ENCODE measurements at regions not wholly inside any gene's neighbourhood (a gene's known extent, or its start where the extent isn't known, plus 50 kb on each side); places are given as distances from the start of the nearest gene placed in this dataset.

GRCh38 chr5:83810511-83810910, 89.9 kb upstream of the HAPLN1 start:
- FAIRE-seq, result no peak
- Histone ChIP-seq H3K4me3 (no peak overlapping the region), H4K20me1 (ENCODE audit: control insufficient read depth, insufficient read depth) (no peaks in the 10 kb centered on the region), H3K27ac (ENCODE audit: control insufficient read depth, insufficient read depth) (no peak overlapping the region), H3K79me2 (ENCODE audit: control insufficient read depth, insufficient read depth, low read length) (no peaks in the 10 kb centered on the region), H3K9me3 (replicated peaks; ENCODE audit: control insufficient read depth, insufficient read depth, low read length) (no peaks in the 10 kb centered on the region), H2AFZ (ENCODE audit: control insufficient read depth, low read depth, low read length) (no peak overlapping the region), H3K27me3 (replicated peaks in 1 of 2; ENCODE audit: control insufficient read depth in 2 of 2, insufficient read depth in 2 of 2, low read length in 1 of 2) (no peaks in the 10 kb centered on the region), H3K4me1 (ENCODE audit: control insufficient read depth, insufficient read depth, low read length) (no peaks in the 10 kb centered on the region), H3K9ac (ENCODE audit: control insufficient read depth, insufficient read depth, low read length) (no peak overlapping the region), H3K4me2 (ENCODE audit: control insufficient read depth, insufficient read depth) (no peak overlapping the region), H3K36me3 (ENCODE audit: control insufficient read depth in 2 of 2, insufficient read depth in 2 of 2, low read length in 1 of 2) (no peaks in the 10 kb centered on the region)
- WGBS (ENCODE audit: insufficient coverage, insufficient replicate concordance, low lambda C conversion rate, missing lambda C conversion rate), result 93% methylated on average over 1 of the region's 1 CpG
- no peak for DNase-seq (ENCODE audit: low read depth, low spot score)
- intact Hi-C loops (cut with micrococcal nuclease; ENCODE audit: unreplicated experiment) (no loop called here), in situ Hi-C loops (cut with MboI) (no loop called here)
- ChIA-PET POLR2A (no interaction called here), RAD21 (ENCODE audit: unreplicated experiment) (no interaction called here), SMC1A (ENCODE audit: uncharacterized antibody, unreplicated experiment) (interaction anchor here (0.7 to 1.5 kb wide), 3 partner anchors 13 to 115 kb away, joined by 3 read pairs; no protein-coding TSS in a partner anchor), CTCF (interaction anchor here (0.6 to 1.2 kb wide), 2 partner anchors 117 to 217 kb away, joined by 3 to 6 read pairs; no protein-coding TSS in a partner anchor)
- ATAC-seq, result no peak
- TF ChIP-seq KAT2A (conservative IDR thresholded peaks at IDR 0.05; ENCODE audit: control insufficient read depth, low read depth, low read length) (no peak), FOXM1 (IDR thresholded peaks at IDR 0.05; ENCODE audit: low read depth, low read length) (no peak), CREM (IDR thresholded peaks at IDR 0.05; ENCODE audit: low read depth) (no peak), ZZZ3 (IDR thresholded peaks at IDR 0.05; ENCODE audit: control insufficient read depth, insufficient read length, low read depth) (no peak), HDGF (IDR thresholded peaks at IDR 0.05) (no peak), IRF5 (IDR thresholded peaks at IDR 0.05; ENCODE audit: borderline replicate concordance) (no peak), RUNX3 (IDR thresholded peaks at IDR 0.05; ENCODE audit: low read length) (no peak), SMAD1 (IDR thresholded peaks at IDR 0.05; ENCODE audit: low read depth, partially characterized antibody) (no peak), EED (IDR thresholded peaks at IDR 0.05; ENCODE audit: low read depth) (no peak), NFIC (IDR thresholded peaks at IDR 0.05; ENCODE audit: low read depth, low read length) (no peak)
- no TSS peak for BruUV-seq (replicated peaks)
